Stomach smooth muscle (tissue), 2 donors: ENCODE measurements at regions not wholly inside any gene's neighbourhood (a gene's known extent, or its start where the extent isn't known, plus 50 kb on each side); places are given as distances from the start of the nearest gene placed in this dataset.
"Not testable (repeated sequence)": the region's sequence is repeated elsewhere in the genome, so short reads cannot be mapped to it uniquely, and the experiment has no call there.

Experiments used
- H3K27ac ChIP-seq: one replicate; pipeline ENCODE4 v1.7.0; 2013; ENCODE audit warnings: mild to moderate bottlenecking, low read length, inconsistent platforms
- H3K27me3 ChIP-seq, 2 donors: one replicate each; pipeline ENCODE4 v1.7.0; 2013; ENCODE audit warnings: low read length in 2 of 2; ENCODE audit not compliant: insufficient read depth in 2 of 2, control insufficient read depth in 1 of 2
- H3K36me3 ChIP-seq, 2 donors: one replicate each; pipeline ENCODE4 v1.7.0; 2013; ENCODE audit warnings: low read length in 2 of 2; ENCODE audit not compliant: control insufficient read depth in 2 of 2, insufficient read depth in 2 of 2
- H3K4me1 ChIP-seq: one replicate; pipeline ENCODE4 v1.7.0; 2013; ENCODE audit warnings: low read length; ENCODE audit not compliant: control insufficient read depth, insufficient read depth
- H3K4me3 ChIP-seq, 2 donors: one replicate each; pipeline ENCODE4 v1.7.0; 2013; ENCODE audit warnings: low read length in 2 of 2
- H3K9ac ChIP-seq, 2 donors: one replicate each; pipeline ENCODE4 v1.7.0; 2013; ENCODE audit warnings: low read length in 2 of 2, mild to moderate bottlenecking in 1 of 2
- H3K9me3 ChIP-seq, 2 donors: one replicate each; pipeline ENCODE4 v1.7.0; 2013; ENCODE audit warnings: low read length in 2 of 2; ENCODE audit not compliant: control insufficient read depth in 2 of 2
- donor health status: healthy.
- donor health status: Pancreatic carcinoma.

GRCh38 chr7:145718129-145718528 lies 398.5 kb upstream of the CNTNAP2 start:
- H3K27me3 ChIP-seq = no peaks in the 10 kb centered on the region
- no peaks in the 10 kb centered on the region for H3K4me1 ChIP-seq
- no peak overlapping the region for H3K27ac ChIP-seq
- H3K4me3 ChIP-seq = no peak overlapping the region
- no peaks in the 10 kb centered on the region for H3K9me3 ChIP-seq
- no peaks in the 10 kb centered on the region for H3K36me3 ChIP-seq
- no peak overlapping the region for H3K9ac ChIP-seq

GRCh38 chr7:145700488-145700887 lies 416.1 kb upstream of the CNTNAP2 start:
- no peak overlapping the region for H3K4me3 ChIP-seq
- H3K27ac ChIP-seq = no peak overlapping the region
- no peaks in the 10 kb centered on the region for H3K9me3 ChIP-seq
- no peaks in the 10 kb centered on the region for H3K4me1 ChIP-seq
- no peak overlapping the region for H3K9ac ChIP-seq
- no peaks in the 10 kb centered on the region for H3K36me3 ChIP-seq
- H3K27me3 ChIP-seq = no peaks in the 10 kb centered on the region

- Histone ChIP-seq H3K27me3 (no peaks in the 10 kb centered on the region), H3K27ac (no peak overlapping the region), H3K9ac (no peak overlapping the region), H3K4me1 (no peaks in the 10 kb centered on the region), H3K4me3 (no peak overlapping the region), H3K9me3 (no peaks in the 10 kb centered on the region), H3K36me3 (no peaks in the 10 kb centered on the region)
Measured at GRCh38 chr7:145698526-145699262, 417.9 kb upstream of the CNTNAP2 start.

- not testable (repeated sequence) for H3K27ac ChIP-seq, H3K4me1 ChIP-seq
Measured at GRCh38 chr7:145697412-145698107, 419.0 kb upstream of the CNTNAP2 start.

GRCh38 chr7:145696071-145696470 lies 420.5 kb upstream of the CNTNAP2 start:
- Histone ChIP-seq H3K36me3 (no peaks in the 10 kb centered on the region), H3K4me3 (no peak overlapping the region), H3K9me3 (no peaks in the 10 kb centered on the region), H3K9ac (no peak overlapping the region), H3K27me3 (no peaks in the 10 kb centered on the region), H3K4me1 (no peaks in the 10 kb centered on the region), H3K27ac (no peak overlapping the region)

More at GRCh38 chr7:145697412-145698107, 419.0 kb upstream of the CNTNAP2 start:
- not testable (repeated sequence) for H3K9me3 ChIP-seq, H3K27me3 ChIP-seq, H3K9ac ChIP-seq, H3K4me3 ChIP-seq, H3K36me3 ChIP-seq

GRCh38 chr7:145692237-145692950 lies 424.2 kb upstream of the CNTNAP2 start:
- H3K27ac ChIP-seq = no peak overlapping the region
- H3K27me3 ChIP-seq = no peaks in the 10 kb centered on the region
- no peak overlapping the region for H3K9ac ChIP-seq

GRCh38 chr7:145691377-145691914 lies 425.2 kb upstream of the CNTNAP2 start:
- no peaks in the 10 kb centered on the region for H3K9me3 ChIP-seq
- H3K9ac ChIP-seq = no peak overlapping the region
- no peaks in the 10 kb centered on the region for H3K36me3 ChIP-seq
- H3K4me1 ChIP-seq = no peaks in the 10 kb centered on the region
- no peak overlapping the region for H3K4me3 ChIP-seq
- H3K27me3 ChIP-seq = no peaks in the 10 kb centered on the region
- H3K27ac ChIP-seq = no peak overlapping the region

More at GRCh38 chr7:145692237-145692950, 424.2 kb upstream of the CNTNAP2 start:
- H3K9me3 ChIP-seq = no peaks in the 10 kb centered on the region
- no peak overlapping the region for H3K4me3 ChIP-seq
- H3K36me3 ChIP-seq = no peaks in the 10 kb centered on the region
- H3K4me1 ChIP-seq = no peaks in the 10 kb centered on the region

GRCh38 chr7:145681646-145682045 lies 435.0 kb upstream of the CNTNAP2 start:
- H3K9me3 ChIP-seq = no peaks in the 10 kb centered on the region
- no peak overlapping the region for H3K9ac ChIP-seq
- H3K4me1 ChIP-seq = no peaks in the 10 kb centered on the region
- H3K36me3 ChIP-seq = no peaks in the 10 kb centered on the region
- H3K4me3 ChIP-seq = no peak overlapping the region
- no peaks in the 10 kb centered on the region for H3K27me3 ChIP-seq
- H3K27ac ChIP-seq = no peak overlapping the region

GRCh38 chr7:145681159-145681558 lies 435.4 kb upstream of the CNTNAP2 start:
- Histone ChIP-seq H3K4me1 (no peaks in the 10 kb centered on the region), H3K27me3 (no peaks in the 10 kb centered on the region), H3K36me3 (no peaks in the 10 kb centered on the region), H3K27ac (no peak overlapping the region), H3K9me3 (no peaks in the 10 kb centered on the region), H3K4me3 (no peak overlapping the region), H3K9ac (no peak overlapping the region)

- Histone ChIP-seq H3K9ac (no peak overlapping the region), H3K4me3 (no peak overlapping the region)
Measured at GRCh38 chr7:145665499-145666258, 450.9 kb upstream of the CNTNAP2 start.

More at GRCh38 chr7:145665499-145666258, 450.9 kb upstream of the CNTNAP2 start:
- Histone ChIP-seq H3K9me3 (no peaks in the 10 kb centered on the region), H3K27ac (no peak overlapping the region), H3K36me3 (no peaks in the 10 kb centered on the region), H3K27me3 (no peaks in the 10 kb centered on the region), H3K4me1 (no peaks in the 10 kb centered on the region)
